T-cell (primary cell): ENCODE measurements at regions not wholly inside any gene's neighbourhood (a gene's known extent, or its start where the extent isn't known, plus 50 kb on each side); places are given as distances from the start of the nearest gene placed in this dataset.

ENCODE experiments used
- ATAC-seq, 4 experiments: fragments of 200-7000 bp in 3 of 4; fragments of 150-1000 bp in 1 of 4; cut with Tn5 transposase; replicated peaks in 1 of 4; 1 replicate in 3 of 4; 2 replicates in 1 of 4; pipeline ENCODE4 v1.10.0; 2021; ENCODE audit warnings: moderate library complexity in 3 of 4, mild to moderate bottlenecking in 2 of 4, moderate number of reproducible peaks in 1 of 4
- CTCF ChIA-PET, 2 donors: fragments of 300-600 bp; sonication (Branson Sonifier 250); formaldehyde crosslinking; loops; one replicate each; lab custom pipeline; 2022; ENCODE audit warnings: antibody characterized with exemption in 2 of 2; lab: Charles Lee
- POLR2A ChIA-PET, 2 donors: fragments of 300-600 bp; sonication (Branson Sonifier 250); formaldehyde crosslinking; loops; one replicate each; lab custom pipeline; 2022; ENCODE audit warnings: antibody characterized with exemption in 2 of 2; lab: Charles Lee
- DNase-seq, 35 experiments: peaks; one replicate each; pipeline versions ENCODE4 v3.0.0 to v3.0.0-alpha.2; 2013 to 2023
- H3K27ac ChIP-seq: one replicate; pipeline ENCODE4 v1.5.1; 2013; ENCODE audit warnings: low read length
- H3K27me3 ChIP-seq, 2 experiments: replicated peaks in 1 of 2; 1 replicate in 1 of 2; 2 replicates in 1 of 2; pipeline versions ENCODE4 v1.6.1 to v1.7.0; 2013; ENCODE audit warnings: low read length in 1 of 2, mixed read lengths in 1 of 2; ENCODE audit not compliant: control insufficient read depth in 2 of 2, insufficient read depth in 2 of 2; ENCODE audit errors: extremely low read depth in 1 of 2
- H3K36me3 ChIP-seq, 2 donors: 1 replicate in 1 of 2; 2 replicates in 1 of 2; pipeline versions ENCODE4 v1.6.1 to v1.7.0; 2013; ENCODE audit warnings: low read length in 1 of 2; ENCODE audit not compliant: control insufficient read depth in 2 of 2, insufficient read depth in 1 of 2; ENCODE audit errors: extremely low read depth in 1 of 2
- H3K4me1 ChIP-seq, 2 experiments: 1 replicate in 1 of 2; 2 replicates in 1 of 2; pipeline versions ENCODE4 v1.6.1 to v1.7.0; 2013; ENCODE audit warnings: low read length in 2 of 2, mixed read lengths in 1 of 2; ENCODE audit not compliant: insufficient read depth in 2 of 2, control insufficient read depth in 1 of 2; ENCODE audit errors: extremely low read depth in 1 of 2
- H3K4me3 ChIP-seq, 2 donors: 1 replicate in 1 of 2; 2 replicates in 1 of 2; pipeline versions ENCODE4 v1.5.1 to v1.7.0; 2013; ENCODE audit warnings: mild to moderate bottlenecking in 2 of 2, low read length in 1 of 2, moderate library complexity in 1 of 2; ENCODE audit not compliant: control insufficient read depth in 1 of 2; ENCODE audit errors: extremely low read depth in 1 of 2
- H3K9me3 ChIP-seq: 2 replicates; pipeline ENCODE4 v1.7.0; 2013
- H3K27ac Mint-ChIP-seq, 2 donors: one replicate each; pipeline ENCODE4 v1.8.0; 2020 to 2021; ENCODE audit warnings: mild to moderate bottlenecking in 2 of 2, mixed read lengths in 2 of 2
- H3K27me3 Mint-ChIP-seq, 2 donors: one replicate each; pipeline ENCODE4 v1.8.0; 2021 to 2022; ENCODE audit warnings: mixed read lengths in 2 of 2
- H3K36me3 Mint-ChIP-seq: one replicate; pipeline ENCODE4 v1.8.0; 2021; ENCODE audit warnings: mixed read lengths
- H3K4me1 Mint-ChIP-seq, 3 donors: one replicate each; pipeline ENCODE4 v1.8.0; 2020 to 2022; ENCODE audit warnings: mixed read lengths in 3 of 3, mild to moderate bottlenecking in 1 of 3
- H3K4me3 Mint-ChIP-seq, 3 donors: one replicate each; pipeline ENCODE4 v1.8.0; 2020 to 2022; ENCODE audit warnings: mild to moderate bottlenecking in 3 of 3, mixed read lengths in 3 of 3, moderate library complexity in 3 of 3
- H3K9me3 Mint-ChIP-seq, 3 donors: one replicate each; pipeline ENCODE4 v1.8.0; 2020 to 2022; ENCODE audit warnings: mixed read lengths in 3 of 3
- WGBS: methylation state at CpG from one replicate; pipeline ENCODE4 v1.1.5; 2013; ENCODE audit warnings: missing lambda C conversion rate; ENCODE audit not compliant: insufficient coverage; 5-methylcytosine and 5-hydroxymethylcytosine counted together

GRCh38 chr2:34266908-34267697 lies 668.0 kb upstream of the FAM98A start:
- Mint-ChIP-seq H3K36me3 (no peaks in the 10 kb centered on the region), H3K27ac (no peak overlapping the region), H3K9me3 (peaks cover 9 to 24% (median 10%) of the 10 kb centered on the region in 3 donors), H3K4me3 (no peak overlapping the region), H3K4me1 (no peaks in the 10 kb centered on the region), H3K27me3 (no peaks in the 10 kb centered on the region)
- Histone ChIP-seq H3K27me3 (no peaks in the 10 kb centered on the region), H3K27ac (no peak overlapping the region), H3K36me3 (no peaks in the 10 kb centered on the region), H3K9me3 (no peaks in the 10 kb centered on the region), H3K4me1 (no peaks in the 10 kb centered on the region), H3K4me3 (no peak overlapping the region)
- WGBS = no CpG with 5 or more reads among the region's 9 CpGs
- no peak for ATAC-seq
- no peak for DNase-seq
- ChIA-PET POLR2A (no interaction called here), CTCF (no interaction called here)

DNA sequence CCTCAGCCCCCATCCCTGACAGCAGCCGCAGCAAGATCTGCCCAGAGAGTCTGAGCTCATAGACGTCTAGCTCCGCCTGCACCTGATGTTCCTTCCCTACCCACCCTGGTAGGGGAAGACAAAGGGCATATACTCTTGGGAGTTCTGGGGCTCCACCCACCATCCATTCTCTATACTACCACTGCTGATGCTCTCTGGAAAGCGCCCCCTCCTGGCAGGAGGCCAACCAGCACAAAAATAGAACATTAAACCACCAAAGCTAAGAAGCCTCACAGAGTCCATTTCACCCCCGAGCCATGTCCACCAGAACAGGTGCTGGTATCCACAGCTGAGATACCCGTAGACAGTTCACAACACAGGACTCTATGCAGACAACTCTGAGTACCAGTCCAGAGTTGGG lies 662.6 kb upstream of the FAM98A start:
- ChIA-PET CTCF (no interaction called here), POLR2A (no interaction called here)
- no peak overlapping the region for H3K4me3 Mint-ChIP-seq
- Histone ChIP-seq H3K36me3 (no peaks in the 10 kb centered on the region), H3K4me3 (no peak overlapping the region), H3K4me1 (no peaks in the 10 kb centered on the region), H3K9me3 (no peaks in the 10 kb centered on the region), H3K27me3 (no peaks in the 10 kb centered on the region), H3K27ac (no peak overlapping the region)
- no peaks in the 10 kb centered on the region for H3K4me1 Mint-ChIP-seq
- no peak overlapping the region for H3K27ac Mint-ChIP-seq
- WGBS = 80% methylated on average over 1 of the region's 6 CpGs
- H3K27me3 Mint-ChIP-seq = no peaks in the 10 kb centered on the region
- DNase-seq (no peak), ATAC-seq (no peak)
- no peaks in the 10 kb centered on the region for H3K36me3 Mint-ChIP-seq
- peaks cover 4 to 32% (median 4%) of the 10 kb centered on the region in 3 donors for H3K9me3 Mint-ChIP-seq

DNA sequence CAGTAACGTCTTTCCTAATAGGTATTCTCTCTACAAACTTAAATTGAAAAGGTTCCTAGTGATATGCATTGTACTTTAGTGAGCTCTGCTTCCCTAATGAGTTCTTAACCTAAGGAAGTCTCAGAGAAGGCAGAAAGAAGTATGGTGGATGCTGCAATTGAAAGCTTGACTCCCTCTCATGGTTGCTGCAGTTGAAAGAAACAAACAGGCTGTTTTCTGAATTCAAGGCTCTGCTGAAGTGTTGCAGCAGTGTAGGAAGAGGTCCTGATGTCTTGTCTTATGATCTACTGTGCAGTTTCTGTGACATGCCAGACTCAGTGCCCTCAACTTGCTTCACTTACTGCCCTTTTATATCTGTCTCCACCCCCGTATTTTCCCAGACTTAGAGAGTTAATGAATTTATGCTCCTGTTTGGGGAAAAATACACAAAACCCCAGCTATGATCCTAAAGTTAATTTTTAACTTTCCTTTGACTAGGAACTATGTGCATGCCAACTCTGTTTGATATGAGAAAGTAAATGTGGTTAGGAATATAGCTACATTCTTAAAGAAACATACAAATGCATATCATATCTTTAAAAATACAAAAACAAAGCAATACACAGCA lies 655.3 kb upstream of the FAM98A start:
- H3K27me3 ChIP-seq = no peaks in the 10 kb centered on the region
- Mint-ChIP-seq H3K9me3 (peaks cover 0 to 25% (median 2%) of the 10 kb centered on the region in 3 donors), H3K27me3 (no peaks in the 10 kb centered on the region), H3K4me3 (no peak overlapping the region), H3K36me3 (no peaks in the 10 kb centered on the region), H3K4me1 (no peaks in the 10 kb centered on the region), H3K27ac (no peak overlapping the region)
- no peak overlapping the region for H3K27ac ChIP-seq
- ATAC-seq = no peak
- H3K9me3 ChIP-seq = no peaks in the 10 kb centered on the region
- no peaks in the 10 kb centered on the region for H3K4me1 ChIP-seq
- ChIA-PET CTCF (no interaction called here), POLR2A (no interaction called here)
- no peaks in the 10 kb centered on the region for H3K36me3 ChIP-seq
- WGBS = no CpG with 5 or more reads among the region's 2 CpGs
- DNase-seq = no peak
- H3K4me3 ChIP-seq = no peak overlapping the region

DNA sequence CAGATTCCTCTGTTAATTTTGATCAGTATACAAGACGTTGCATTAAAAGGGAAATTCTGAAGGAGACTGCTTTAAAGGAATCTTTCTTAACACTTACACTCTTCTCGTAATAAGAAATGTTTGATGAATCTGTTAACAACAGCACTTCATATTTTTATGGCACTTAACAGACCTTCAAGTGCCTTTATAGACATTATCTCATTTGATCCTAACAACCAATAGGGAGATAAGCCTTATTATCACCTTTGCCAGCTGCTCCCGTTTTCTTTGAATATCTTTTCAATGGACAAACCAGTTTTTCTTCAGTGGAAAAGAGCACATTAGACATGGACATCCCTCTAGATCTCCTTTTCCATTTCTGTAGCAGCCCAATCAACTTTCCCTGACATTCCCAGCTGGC lies 653.0 kb upstream of the FAM98A start:
- WGBS = 0% methylated on average over 1 of the region's 3 CpGs
- Mint-ChIP-seq H3K4me3 (no peak overlapping the region), H3K36me3 (no peaks in the 10 kb centered on the region), H3K4me1 (no peaks in the 10 kb centered on the region), H3K9me3 (peaks cover 0 to 17% (median 2%) of the 10 kb centered on the region in 3 donors), H3K27ac (no peak overlapping the region), H3K27me3 (no peaks in the 10 kb centered on the region)
- Histone ChIP-seq H3K27me3 (no peaks in the 10 kb centered on the region), H3K27ac (no peak overlapping the region), H3K4me1 (no peaks in the 10 kb centered on the region), H3K9me3 (no peaks in the 10 kb centered on the region), H3K36me3 (no peaks in the 10 kb centered on the region), H3K4me3 (no peak overlapping the region)
- CTCF ChIA-PET = no interaction called here
- POLR2A ChIA-PET = interaction anchor here in 1 of 2 donors (0.7 kb wide), 1 partner anchor 388 kb away, joined by 4 read pairs; no protein-coding TSS in a partner anchor
- DNase-seq (no peak), ATAC-seq (no peak)

- Histone ChIP-seq H3K27ac (no peak overlapping the region), H3K27me3 (no peaks in the 10 kb centered on the region), H3K4me1 (no peaks in the 10 kb centered on the region), H3K9me3 (no peaks in the 10 kb centered on the region), H3K36me3 (no peaks in the 10 kb centered on the region), H3K4me3 (no peak overlapping the region)
- H3K36me3 Mint-ChIP-seq = no peaks in the 10 kb centered on the region
- DNase-seq (no peak), ATAC-seq (no peak)
- no peak overlapping the region for H3K27ac Mint-ChIP-seq
- H3K4me3 Mint-ChIP-seq = no peak overlapping the region
- POLR2A ChIA-PET = no interaction called here
- CTCF ChIA-PET = no interaction called here
- H3K9me3 Mint-ChIP-seq = peaks cover 0 to 17% (median 2%) of the 10 kb centered on the region in 3 donors
- H3K4me1 Mint-ChIP-seq = no peaks in the 10 kb centered on the region
- no peaks in the 10 kb centered on the region for H3K27me3 Mint-ChIP-seq
These were observed 652.5 kb upstream of the FAM98A start for GRCh38 chr2:34251578-34251977.

DNA sequence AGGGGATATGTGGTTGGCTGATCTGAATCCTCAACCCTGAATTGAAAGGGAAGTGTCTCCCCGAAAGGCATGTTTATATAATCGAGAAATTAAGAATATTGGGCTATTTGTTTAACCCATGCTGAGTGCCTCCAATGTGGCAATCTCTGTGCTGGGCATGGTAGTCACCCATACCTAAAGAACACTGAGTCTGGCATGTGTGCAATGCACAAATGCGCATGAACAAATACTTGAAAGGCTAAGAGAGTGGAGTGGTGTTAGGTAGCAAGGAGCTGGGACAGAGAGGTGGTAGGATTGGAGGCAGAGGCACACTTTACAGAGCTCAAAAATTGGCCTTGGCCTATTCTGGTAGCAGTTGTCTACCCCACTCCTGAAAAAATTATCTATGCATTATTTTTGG lies 645.1 kb upstream of the FAM98A start:
- Histone ChIP-seq H3K27me3 (no peaks in the 10 kb centered on the region), H3K9me3 (no peaks in the 10 kb centered on the region), H3K4me1 (no peaks in the 10 kb centered on the region), H3K36me3 (no peaks in the 10 kb centered on the region), H3K4me3 (no peak overlapping the region), H3K27ac (no peak overlapping the region)
- ATAC-seq (no peak), DNase-seq (no peak)
- Mint-ChIP-seq H3K36me3 (no peaks in the 10 kb centered on the region), H3K4me1 (no peaks in the 10 kb centered on the region), H3K27ac (no peak overlapping the region), H3K27me3 (no peaks in the 10 kb centered on the region), H3K9me3 (peaks cover 0 to 5% (median 2%) of the 10 kb centered on the region in 3 donors), H3K4me3 (no peak overlapping the region)
- POLR2A ChIA-PET = no interaction called here
- CTCF ChIA-PET = no interaction called here
- no CpG with 5 or more reads among the region's 3 CpGs for WGBS
